PC-3 (cell line): ENCODE measurements at regions not wholly inside any gene's neighbourhood (a gene's known extent, or its start where the extent isn't known, plus 50 kb on each side); places are given as distances from the start of the nearest gene placed in this dataset.

Experiments used
- ATAC-seq: fragments of 200-7000 bp; cut with Tn5 transposase; 2 replicates; pipeline ENCODE4 v1.9.1; 2020; ENCODE audit warnings: mild to moderate bottlenecking, moderate library complexity
- BruUV-seq: library from RNA; stranded (reverse); fragments of 400-500 nt; replicated peaks from 2 replicates; lab custom pipeline; 2021; lab: Mats Ljungman, UMichigan
- CTCF ChIA-PET: fragments of 300-600 bp; sonication (Branson Sonifier 250); formaldehyde crosslinking; loops from one replicate; lab custom pipeline; 2022; ENCODE audit warnings: antibody characterized with exemption; lab: Charles Lee
- POLR2A ChIA-PET: fragments of 300-600 bp; sonication (Branson Sonifier 250); formaldehyde crosslinking; loops from one replicate; lab custom pipeline; 2022; ENCODE audit warnings: antibody characterized with exemption; ENCODE audit not compliant: unreplicated experiment; lab: Charles Lee
- DNase-seq: peaks from one replicate; pipeline ENCODE4 v3.0.0-alpha.2; 2015
- H2AFZ ChIP-seq: fragments of 300-600 bp; sonication (generic); 2 replicates; pipeline ENCODE4 v1.6.0; 2016; ENCODE audit warnings: antibody characterized with exemption, low read length
- H3F3A ChIP-seq: fragments of 300-600 bp; sonication (generic); one replicate; pipeline ENCODE4 v1.6.0; 2017; ENCODE audit warnings: antibody characterized with exemption, low read length, control low read depth, mild to moderate bottlenecking; ENCODE audit not compliant: unreplicated experiment
- H3K27ac ChIP-seq: fragments of 300-600 bp; sonication (generic); 2 replicates; pipeline ENCODE4 v1.5.1; 2016; ENCODE audit warnings: mild to moderate bottlenecking, low read length
- H3K27me3 ChIP-seq: fragments of 300-600 bp; sonication (generic); 2 replicates; pipeline ENCODE4 v1.6.1; 2016; ENCODE audit warnings: low read length, mixed read lengths
- H3K36me3 ChIP-seq: fragments of 300-600 bp; sonication (generic); 2 replicates; pipeline ENCODE4 v1.6.1; 2016; ENCODE audit warnings: low read depth, mixed run types, low read length, mixed read lengths
- H3K4me1 ChIP-seq: fragments of 300-600 bp; sonication (generic); 2 replicates; pipeline ENCODE4 v1.5.1; 2016; ENCODE audit warnings: low read length; ENCODE audit not compliant: insufficient read depth
- H3K4me2 ChIP-seq: fragments of 300-600 bp; sonication (generic); 2 replicates; pipeline ENCODE4 v1.6.0; 2016; ENCODE audit warnings: low read length
- H3K4me3 ChIP-seq: fragments of 300-600 bp; sonication (generic); 2 replicates; pipeline ENCODE4 v1.5.1; 2016; ENCODE audit warnings: mild to moderate bottlenecking, low read length, mixed read lengths
- H3K79me2 ChIP-seq: fragments of 300-600 bp; sonication (generic); 2 replicates; pipeline ENCODE4 v1.6.1; 2017; ENCODE audit warnings: low read length, mixed read lengths
- H3K9ac ChIP-seq: fragments of 300-600 bp; sonication (generic); 2 replicates; pipeline ENCODE4 v1.6.0; 2016; ENCODE audit warnings: mild to moderate bottlenecking, low read length
- H3K9me2 ChIP-seq: fragments of 300-600 bp; sonication (generic); replicated peaks from 2 replicates; pipeline ENCODE4 v1.6.1; 2016; ENCODE audit warnings: mixed run types, low read length, mixed read lengths
- H3K9me3 ChIP-seq: fragments of 300-600 bp; sonication (generic); 2 replicates; pipeline ENCODE4 v1.6.1; 2016; ENCODE audit warnings: low read length, mixed read lengths
- H4K20me1 ChIP-seq: fragments of 300-600 bp; sonication (generic); 2 replicates; pipeline ENCODE4 v1.6.1; 2016; ENCODE audit warnings: low read length, mixed read lengths
- EZH2 ChIP-seq: fragments of 300-600 bp; sonication (generic); IDR thresholded peaks from one replicate; pipeline ENCODE4 v1.6.1; 2017; ENCODE audit warnings: antibody characterized with exemption, mild to moderate bottlenecking, low read length; ENCODE audit not compliant: unreplicated experiment
- EZH2phosphoT487 ChIP-seq: fragments of 300-600 bp; sonication (generic); IDR thresholded peaks from 2 replicates; pipeline ENCODE4 v1.6.1; 2018; ENCODE audit warnings: mild to moderate bottlenecking, antibody characterized with exemption, low read length, borderline replicate concordance
- intact Hi-C: fragments of 100-400 bp; cut with micrococcal nuclease; formaldehyde crosslinking; loops from 2 replicates; pipeline ENCODE4 v1.9.0; 2023
- TF ChIP-seq, protein P1 (sequence below): fragments of 300-600 bp; sonication (generic); conservative IDR thresholded peaks from 2 replicates; pipeline ENCODE4 v1.5.1; 2017; ENCODE audit warnings: antibody characterized with exemption, low read depth, mild to moderate bottlenecking, low read length

DNA sequence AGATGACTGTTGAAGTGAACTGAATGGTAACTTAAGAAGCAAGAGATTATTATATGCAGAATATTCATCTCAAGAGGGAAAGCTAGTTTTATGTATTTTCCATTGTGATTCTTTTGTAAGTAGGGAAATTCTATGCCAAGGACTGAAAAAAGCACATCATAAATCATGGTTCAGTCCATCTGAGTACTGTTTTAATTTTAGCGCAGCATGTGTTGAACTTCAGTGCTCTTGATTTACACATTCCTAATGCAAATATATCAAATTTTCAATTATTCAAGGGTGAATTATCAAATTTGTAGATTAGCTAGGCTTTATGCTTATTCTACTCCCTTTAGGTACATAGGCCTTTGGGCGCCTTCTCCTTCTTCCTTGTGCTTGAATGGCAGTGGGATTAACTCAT, 50.3 kb upstream of the TCF12 start:
- H2AFZ ChIP-seq: no peak overlapping the region
- ChIA-PET POLR2A (no interaction called here), CTCF (no interaction called here)
- no TSS peak for BruUV-seq
- H3K27me3 ChIP-seq: no peaks in the 10 kb centered on the region
- TF ChIP-seq EZH2 (no peak), EZH2phosphoT487 (no peak)
- TF ChIP-seq, protein P1, sequence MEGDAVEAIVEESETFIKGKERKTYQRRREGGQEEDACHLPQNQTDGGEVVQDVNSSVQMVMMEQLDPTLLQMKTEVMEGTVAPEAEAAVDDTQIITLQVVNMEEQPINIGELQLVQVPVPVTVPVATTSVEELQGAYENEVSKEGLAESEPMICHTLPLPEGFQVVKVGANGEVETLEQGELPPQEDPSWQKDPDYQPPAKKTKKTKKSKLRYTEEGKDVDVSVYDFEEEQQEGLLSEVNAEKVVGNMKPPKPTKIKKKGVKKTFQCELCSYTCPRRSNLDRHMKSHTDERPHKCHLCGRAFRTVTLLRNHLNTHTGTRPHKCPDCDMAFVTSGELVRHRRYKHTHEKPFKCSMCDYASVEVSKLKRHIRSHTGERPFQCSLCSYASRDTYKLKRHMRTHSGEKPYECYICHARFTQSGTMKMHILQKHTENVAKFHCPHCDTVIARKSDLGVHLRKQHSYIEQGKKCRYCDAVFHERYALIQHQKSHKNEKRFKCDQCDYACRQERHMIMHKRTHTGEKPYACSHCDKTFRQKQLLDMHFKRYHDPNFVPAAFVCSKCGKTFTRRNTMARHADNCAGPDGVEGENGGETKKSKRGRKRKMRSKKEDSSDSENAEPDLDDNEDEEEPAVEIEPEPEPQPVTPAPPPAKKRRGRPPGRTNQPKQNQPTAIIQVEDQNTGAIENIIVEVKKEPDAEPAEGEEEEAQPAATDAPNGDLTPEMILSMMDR: no peak
- no peak overlapping the region for H3K4me2 ChIP-seq
- DNase-seq (no peak), ATAC-seq (no peak)
- no peaks in the 10 kb centered on the region for H3K36me3 ChIP-seq
- no peak overlapping the region for H3K27ac ChIP-seq
- H3K9ac ChIP-seq: no peak overlapping the region
- no peaks in the 10 kb centered on the region for H3K9me2 ChIP-seq
- H3K9me3 ChIP-seq: no peaks in the 10 kb centered on the region
- intact Hi-C loops: no loop called here
- peaks cover 9% of the 10 kb centered on the region for H3K4me1 ChIP-seq
- H3K4me3 ChIP-seq: no peak overlapping the region
- no peaks in the 10 kb centered on the region for H4K20me1 ChIP-seq
- no peaks in the 10 kb centered on the region for H3K79me2 ChIP-seq
- no peaks in the 10 kb centered on the region for H3F3A ChIP-seq

DNA sequence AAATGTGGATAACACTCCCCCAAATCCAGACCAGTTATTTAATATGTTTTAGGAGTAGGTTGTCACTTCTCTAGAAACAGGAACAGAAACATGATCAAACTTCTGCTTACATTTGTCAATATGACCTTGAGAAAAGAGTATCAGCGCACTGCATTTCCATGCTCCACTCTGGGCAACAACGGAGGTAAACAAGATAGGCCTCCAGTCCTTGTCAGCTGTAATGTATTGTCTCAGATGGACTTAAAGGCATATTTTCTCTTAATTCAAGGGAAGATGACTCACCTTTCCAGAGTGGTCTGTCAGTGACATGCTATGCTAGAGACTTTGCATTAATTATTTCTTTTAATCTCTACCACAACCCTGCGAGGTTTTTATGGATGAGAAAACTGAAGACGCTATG, 51.6 kb upstream of the TCF12 start:
- ChIA-PET CTCF (no interaction called here), POLR2A (no interaction called here)
- Histone ChIP-seq H3K36me3 (no peaks in the 10 kb centered on the region), H3K9ac (no peak overlapping the region), H3K4me3 (no peak overlapping the region), H3K9me2 (no peaks in the 10 kb centered on the region), H3K9me3 (no peaks in the 10 kb centered on the region), H3K27ac (no peak overlapping the region), H4K20me1 (no peaks in the 10 kb centered on the region), H3K27me3 (no peaks in the 10 kb centered on the region), H3K4me2 (no peak overlapping the region), H2AFZ (no peak overlapping the region), H3F3A (no peaks in the 10 kb centered on the region), H3K4me1 (peaks cover 9% of the 10 kb centered on the region), H3K79me2 (no peaks in the 10 kb centered on the region)
- no peak for ATAC-seq
- no TSS peak for BruUV-seq
- TF ChIP-seq EZH2phosphoT487: no peak
- TF ChIP-seq EZH2: no peak
- TF ChIP-seq, protein P1: no peak
- no peak for DNase-seq
- intact Hi-C loops: no loop called here

DNA sequence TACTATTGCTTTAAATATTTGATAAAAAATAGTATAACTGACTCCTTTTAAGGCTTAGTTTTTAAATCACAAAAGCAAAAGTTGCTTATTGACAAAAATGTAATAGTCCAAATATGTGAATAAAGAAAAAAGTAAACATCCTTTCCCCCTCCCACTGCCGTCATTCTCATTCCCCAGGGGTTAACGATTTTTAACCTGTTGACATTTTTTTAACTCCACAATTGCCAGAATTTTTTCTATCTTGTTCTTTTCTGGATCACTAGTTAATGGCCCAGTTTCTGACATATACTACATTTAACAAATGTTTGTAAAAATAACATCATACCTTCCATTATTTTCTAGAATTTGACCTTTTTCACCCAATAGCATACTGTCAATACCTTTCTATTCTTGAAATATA, 60.6 kb upstream of the TCF12 start:
- Histone ChIP-seq H3K27ac (no peak overlapping the region), H4K20me1 (no peaks in the 10 kb centered on the region), H3F3A (no peaks in the 10 kb centered on the region), H3K79me2 (no peaks in the 10 kb centered on the region), H3K4me1 (no peaks in the 10 kb centered on the region), H3K9me3 (no peaks in the 10 kb centered on the region), H3K4me2 (no peak overlapping the region), H3K9me2 (no peaks in the 10 kb centered on the region), H3K36me3 (no peaks in the 10 kb centered on the region), H3K4me3 (no peak overlapping the region), H3K27me3 (no peaks in the 10 kb centered on the region), H2AFZ (no peak overlapping the region), H3K9ac (no peak overlapping the region)
- TF ChIP-seq, protein P1: no peak
- TF ChIP-seq EZH2 (no peak), EZH2phosphoT487 (no peak)
- POLR2A ChIA-PET: no interaction called here
- intact Hi-C loops: no loop called here
- BruUV-seq: no TSS peak
- ATAC-seq (no peak), DNase-seq (no peak)
- CTCF ChIA-PET: no interaction called here
